Mesendoderm (in vitro differentiated cells): ENCODE measurements at regions not wholly inside any gene's neighbourhood (a gene's known extent, or its start where the extent isn't known, plus 50 kb on each side); places are given as distances from the start of the nearest gene placed in this dataset.

Experiments
- DNase-seq: peaks from one replicate; pipeline ENCODE4 v3.0.0; 2013
- H2AK5ac ChIP-seq: 2 replicates; pipeline ENCODE4 v1.6.1; 2013; ENCODE audit warnings: low read length, inconsistent platforms
- H2BK120ac ChIP-seq: 2 replicates; pipeline ENCODE4 v1.6.1; 2013; ENCODE audit warnings: low read depth, mild to moderate bottlenecking, low read length, moderate library complexity, mixed read lengths
- H2BK15ac ChIP-seq: replicated peaks from 2 replicates; pipeline ENCODE4 v1.6.1; 2013; ENCODE audit warnings: low read depth, mild to moderate bottlenecking, moderate library complexity
- H2BK5ac ChIP-seq: 2 replicates; pipeline ENCODE4 v1.6.1; 2013; ENCODE audit warnings: low read length, inconsistent platforms
- H3K18ac ChIP-seq: 2 replicates; pipeline ENCODE4 v1.6.1; 2013; ENCODE audit warnings: mild to moderate bottlenecking, low read length, mixed read lengths
- H3K23ac ChIP-seq: one replicate; pipeline ENCODE4 v1.6.1; 2013; ENCODE audit warnings: low read length
- H3K27ac ChIP-seq: 2 replicates; pipeline ENCODE4 v1.5.1; 2013; ENCODE audit warnings: low read depth, mild to moderate bottlenecking, inconsistent platforms, low read length, moderate library complexity
- H3K27me3 ChIP-seq: 2 replicates; pipeline ENCODE4 v1.6.1; 2013; ENCODE audit warnings: low read length, control low read depth, mild to moderate bottlenecking, inconsistent platforms; ENCODE audit not compliant: insufficient read depth, poor library complexity
- H3K36me3 ChIP-seq: 2 replicates; pipeline ENCODE4 v1.6.1; 2013; ENCODE audit warnings: low read length, inconsistent platforms; ENCODE audit not compliant: control insufficient read depth, insufficient read depth
- H3K4ac ChIP-seq: one replicate; pipeline ENCODE4 v1.6.1; 2013; ENCODE audit warnings: low read depth, mild to moderate bottlenecking, low read length, moderate library complexity
- H3K4me1 ChIP-seq: 2 replicates; pipeline ENCODE4 v1.6.1; 2013; ENCODE audit warnings: low read depth, low read length, inconsistent platforms; ENCODE audit not compliant: control insufficient read depth
- H3K4me2 ChIP-seq: 2 replicates; pipeline ENCODE4 v1.6.1; 2013; ENCODE audit warnings: low read length
- H3K4me3 ChIP-seq: 2 replicates; pipeline ENCODE4 v1.5.1; 2013; ENCODE audit warnings: mild to moderate bottlenecking, low read length
- H3K56ac ChIP-seq: one replicate; pipeline ENCODE4 v1.6.1; 2013; ENCODE audit warnings: low read length
- H3K79me1 ChIP-seq: 2 replicates; pipeline ENCODE4 v1.6.1; 2013; ENCODE audit warnings: low read length, inconsistent platforms
- H3K79me2 ChIP-seq: 2 replicates; pipeline ENCODE4 v1.6.1; 2013; ENCODE audit warnings: mild to moderate bottlenecking, low read length; ENCODE audit not compliant: control insufficient read depth, insufficient read depth
- H3K9ac ChIP-seq: 2 replicates; pipeline ENCODE4 v1.6.1; 2013; ENCODE audit warnings: low read length, inconsistent platforms
- H4K5ac ChIP-seq: one replicate; pipeline ENCODE4 v1.6.1; 2013; ENCODE audit warnings: low read length
- H4K8ac ChIP-seq: one replicate; pipeline ENCODE4 v1.6.1; 2013; ENCODE audit warnings: low read depth, mild to moderate bottlenecking, control low read depth, low read length, moderate library complexity
- WGBS: extraction: QIAGEN DNeasy Blood & Tissue Kit; methylation state at CpG from one replicate; pipeline ENCODE4 v1.1.7; 2013; ENCODE audit warnings: low lambda C conversion rate, missing lambda C conversion rate; ENCODE audit not compliant: insufficient coverage; ENCODE audit errors: extremely low coverage; 5-methylcytosine and 5-hydroxymethylcytosine counted together

- Histone ChIP-seq H3K79me1 (no peaks in the 10 kb centered on the region), H3K4me2 (no peak overlapping the region), H3K4ac (no peak overlapping the region), H3K18ac (no peak overlapping the region), H4K8ac (no peak overlapping the region), H2BK15ac (no peak overlapping the region), H3K23ac (no peak overlapping the region), H3K56ac (no peak overlapping the region), H3K4me1 (no peaks in the 10 kb centered on the region), H3K79me2 (no peaks in the 10 kb centered on the region), H2BK120ac (no peak overlapping the region), H3K9ac (no peak overlapping the region), H2BK5ac (no peak overlapping the region), H3K27ac (no peak overlapping the region), H3K27me3 (no peaks in the 10 kb centered on the region), H3K4me3 (no peak overlapping the region), H4K5ac (no peak overlapping the region), H2AK5ac (no peak overlapping the region), H3K36me3 (no peaks in the 10 kb centered on the region)
- DNase-seq = no peak
- no CpG with 5 or more reads among the region's 5 CpGs for WGBS
Measured at GRCh38 chr13:83327091-83327490, 555.2 kb downstream of the SLITRK1 start.

- Histone ChIP-seq H3K27ac (no peak overlapping the region), H2AK5ac (no peak overlapping the region), H3K36me3 (no peaks in the 10 kb centered on the region), H3K9ac (no peak overlapping the region), H3K27me3 (no peaks in the 10 kb centered on the region), H3K18ac (no peak overlapping the region), H3K56ac (no peak overlapping the region), H3K79me2 (no peaks in the 10 kb centered on the region), H3K4me1 (no peaks in the 10 kb centered on the region), H2BK120ac (no peak overlapping the region), H3K4me3 (no peak overlapping the region), H4K5ac (no peak overlapping the region), H3K4me2 (no peak overlapping the region), H3K4ac (no peak overlapping the region), H3K79me1 (no peaks in the 10 kb centered on the region), H2BK5ac (no peak overlapping the region), H2BK15ac (no peak overlapping the region), H3K23ac (no peak overlapping the region), H4K8ac (no peak overlapping the region)
- DNase-seq = peak; percentile 25
- no CpG with 5 or more reads among the region's 2 CpGs for WGBS
Measured at GRCh38 chr13:83325125-83325853, 557.0 kb downstream of the SLITRK1 start.

DNA sequence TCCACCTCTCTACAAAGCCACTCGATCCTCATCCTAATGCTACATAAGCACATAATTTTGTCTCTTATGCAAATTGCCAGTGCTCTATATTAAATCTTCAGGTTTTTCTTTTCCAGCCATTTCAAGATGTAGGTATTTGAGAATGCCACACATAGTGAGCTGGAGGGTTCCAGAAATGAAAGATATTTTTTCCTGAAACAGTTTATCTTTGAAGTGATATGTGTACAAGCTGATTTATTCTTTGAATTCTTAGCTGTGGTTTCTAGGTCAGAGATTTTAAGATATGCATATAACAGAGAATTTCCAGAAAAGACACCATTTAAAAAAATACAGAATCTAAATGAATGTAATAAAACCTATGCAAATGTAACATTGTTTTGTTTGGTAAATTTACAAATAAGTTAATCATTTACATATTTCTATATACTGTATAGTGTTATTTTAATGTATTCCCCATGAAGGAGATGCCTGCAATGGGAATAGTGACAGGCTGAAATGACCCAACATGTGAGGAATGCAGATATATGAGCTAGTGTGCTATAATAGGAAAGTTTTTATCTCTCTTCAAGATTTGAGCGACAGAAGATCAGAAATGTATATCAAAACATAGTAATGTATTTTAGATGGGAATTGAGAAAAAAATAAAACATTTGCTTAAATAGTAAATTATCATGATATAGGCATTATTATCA lies 570.2 kb downstream of the SLITRK1 start:
- Histone ChIP-seq H3K4me1 (no peaks in the 10 kb centered on the region), H3K4ac (no peak overlapping the region), H3K27me3 (no peaks in the 10 kb centered on the region), H3K56ac (no peak overlapping the region), H3K23ac (no peak overlapping the region), H2BK15ac (no peak overlapping the region), H3K79me2 (no peaks in the 10 kb centered on the region), H3K36me3 (no peaks in the 10 kb centered on the region), H2AK5ac (no peak overlapping the region), H2BK5ac (no peak overlapping the region), H2BK120ac (no peak overlapping the region), H3K4me2 (no peak overlapping the region), H3K9ac (no peak overlapping the region), H4K5ac (no peak overlapping the region), H3K27ac (no peak overlapping the region), H3K79me1 (no peaks in the 10 kb centered on the region), H3K18ac (no peak overlapping the region), H3K4me3 (no peak overlapping the region), H4K8ac (no peak overlapping the region)
- WGBS = 100% methylated on average over 1 of the region's 2 CpGs
- DNase-seq = no peak

DNA sequence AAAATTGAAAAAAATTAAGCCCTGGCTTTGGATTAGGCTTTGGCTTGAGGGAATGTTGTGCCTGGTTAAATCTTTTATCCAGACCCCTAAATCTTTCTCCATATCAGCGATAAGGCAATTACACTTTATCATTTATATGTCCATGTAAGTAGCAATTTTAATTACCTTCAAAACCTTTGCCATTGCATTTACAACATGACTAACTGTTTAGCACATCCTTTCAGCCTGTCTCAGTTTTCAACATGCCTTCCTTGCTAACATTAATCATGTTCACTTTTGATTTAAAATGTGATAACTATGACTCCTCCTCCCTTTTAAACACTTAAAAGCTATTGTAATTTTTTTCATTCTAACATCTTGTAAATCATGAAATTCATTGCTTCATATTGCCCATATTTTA lies 583.7 kb downstream of the SLITRK1 start:
- Histone ChIP-seq H2BK5ac (no peak overlapping the region), H3K4me2 (no peak overlapping the region), H3K9ac (no peak overlapping the region), H3K79me2 (no peaks in the 10 kb centered on the region), H3K36me3 (no peaks in the 10 kb centered on the region), H2BK120ac (no peak overlapping the region), H2AK5ac (no peak overlapping the region), H3K56ac (no peak overlapping the region), H3K18ac (no peak overlapping the region), H3K4me3 (no peak overlapping the region), H4K5ac (no peak overlapping the region), H3K27ac (no peak overlapping the region), H4K8ac (no peak overlapping the region), H3K4me1 (no peaks in the 10 kb centered on the region), H3K4ac (no peak overlapping the region), H2BK15ac (no peak overlapping the region), H3K23ac (no peak overlapping the region), H3K27me3 (no peaks in the 10 kb centered on the region), H3K79me1 (no peaks in the 10 kb centered on the region)
- DNase-seq = no peak
- no CpG with 5 or more reads among the region's 1 CpG for WGBS

- H3K4me2 ChIP-seq = no peak overlapping the region
Measured at GRCh38 chr13:83297586-83298290, 584.5 kb downstream of the SLITRK1 start.

More at GRCh38 chr13:83297586-83298290, 584.5 kb downstream of the SLITRK1 start:
- H2AK5ac ChIP-seq = no peak overlapping the region
- H3K36me3 ChIP-seq = no peaks in the 10 kb centered on the region
- H3K56ac ChIP-seq = no peak overlapping the region
- no peaks in the 10 kb centered on the region for H3K79me1 ChIP-seq
- H3K79me2 ChIP-seq = no peaks in the 10 kb centered on the region
- H3K4ac ChIP-seq = no peak overlapping the region
- H3K23ac ChIP-seq = no peak overlapping the region
- no peak overlapping the region for H4K8ac ChIP-seq
- H2BK120ac ChIP-seq = no peak overlapping the region
- no peaks in the 10 kb centered on the region for H3K27me3 ChIP-seq
- H2BK15ac ChIP-seq = no peak overlapping the region
- H3K18ac ChIP-seq = no peak overlapping the region
- H3K9ac ChIP-seq = no peak overlapping the region
- H4K5ac ChIP-seq = no peak overlapping the region
- H3K4me3 ChIP-seq = no peak overlapping the region
- no CpG with 5 or more reads among the region's 8 CpGs for WGBS
- no peak for DNase-seq
- H3K4me1 ChIP-seq = no peaks in the 10 kb centered on the region
- no peak overlapping the region for H2BK5ac ChIP-seq
- no peak overlapping the region for H3K27ac ChIP-seq
